SK-N-SH (cell line): ENCODE measurements at regions not wholly inside any gene's neighbourhood (a gene's known extent, or its start where the extent isn't known, plus 50 kb on each side); places are given as distances from the start of the nearest gene placed in this dataset.

ENCODE experiments used
- CTCF ChIA-PET: fragments of 300-600, 350-600 bp; formaldehyde crosslinking; extraction: SDS; loops from one replicate; lab custom pipeline; 2021; lab: Yijun Ruan, JAX
- POLR2A ChIA-PET: fragments of 350-600 bp; sonication (Branson Sonifier 250); formaldehyde crosslinking; extraction: SDS; loops from one replicate; lab custom pipeline; 2020; ENCODE audit warnings: antibody characterized with exemption, inconsistent platforms; lab: Yijun Ruan, JAX
- DNase-seq: peaks from one replicate; pipeline ENCODE4 v3.0.0; 2012
- H2AFZ ChIP-seq: fragments of 200-600 bp; sonication (generic); 2 replicates; pipeline ENCODE4 v1.8.1; 2016; ENCODE audit warnings: antibody characterized with exemption, mild to moderate bottlenecking, low read depth
- H3F3A ChIP-seq: fragments of 200-600 bp; sonication (generic); replicated peaks from 2 replicates; pipeline ENCODE3; 2016; ENCODE audit warnings: antibody characterized with exemption, mild to moderate bottlenecking; ENCODE audit not compliant: insufficient read depth
- H3K27ac ChIP-seq, 2 experiments: fragments of 200-500 bp in 1 of 2; fragments of 200-600 bp in 1 of 2; sonication (Bioruptor generic) in 1 of 2; sonication (generic), shearing (Covaris generic) in 1 of 2; 2 replicates each; pipeline versions ENCODE4 v1.5.1 to v1.6.1; 2014 to 2016; ENCODE audit warnings: low read depth in 2 of 2, inconsistent platforms in 1 of 2, low read length in 1 of 2, mild to moderate bottlenecking in 1 of 2, mixed read lengths in 1 of 2
- H3K27me3 ChIP-seq: fragments of 200-600 bp; sonication (generic), shearing (Covaris generic); 2 replicates; pipeline ENCODE4 v1.6.1; 2016; ENCODE audit warnings: mixed run types; ENCODE audit not compliant: insufficient read depth
- H3K36me3 ChIP-seq, 2 experiments: fragments of 200-500 bp in 1 of 2; fragments of 200-600 bp in 1 of 2; sonication (Bioruptor generic) in 1 of 2; sonication (generic) in 1 of 2; replicated peaks in 1 of 2; 2 replicates each; pipeline versions ENCODE3 to v1.5.1; 2014 to 2016; ENCODE audit warnings: low read length in 1 of 2, mild to moderate bottlenecking in 1 of 2; ENCODE audit not compliant: insufficient read depth in 2 of 2, control insufficient read depth in 1 of 2
- H3K4me1 ChIP-seq, 2 experiments: fragments of 200-500 bp in 1 of 2; fragments of 200-600 bp in 1 of 2; sonication (Bioruptor generic) in 1 of 2; sonication (generic), shearing (Covaris generic) in 1 of 2; 2 replicates each; pipeline versions ENCODE4 v1.5.1 to v1.6.1; 2014 to 2016; ENCODE audit warnings: low read depth in 1 of 2, low read length in 1 of 2, mixed run types in 1 of 2; ENCODE audit not compliant: insufficient read depth in 2 of 2, control insufficient read depth in 1 of 2
- H3K4me2 ChIP-seq: fragments of 200-600 bp; sonication (generic), shearing (Covaris generic); 2 replicates; pipeline ENCODE4 v1.6.1; 2017; ENCODE audit warnings: mixed run types
- H3K4me3 ChIP-seq, 2 experiments: fragments of 200-500 bp in 1 of 2; fragments of 200-600 bp in 1 of 2; sonication (Bioruptor generic) in 1 of 2; sonication (generic), shearing (Covaris generic) in 1 of 2; 2 replicates each; pipeline versions ENCODE4 v1.5.1 to v1.8.1; 2014 to 2016; ENCODE audit warnings: low read depth in 2 of 2, inconsistent platforms in 1 of 2, low read length in 1 of 2, mild to moderate bottlenecking in 1 of 2, mixed read lengths in 1 of 2, moderate library complexity in 1 of 2
- H3K79me2 ChIP-seq: fragments of 200-600 bp; sonication (generic); 2 replicates; pipeline ENCODE4 v1.8.1; 2017; ENCODE audit warnings: mild to moderate bottlenecking; ENCODE audit not compliant: insufficient read depth
- H3K9ac ChIP-seq: fragments of 200-600 bp; sonication (generic); 2 replicates; pipeline ENCODE4 v1.6.1; 2017; ENCODE audit warnings: mixed run types
- H3K9me2 ChIP-seq: fragments of 200-600 bp; sonication (generic); 2 replicates; pipeline ENCODE4 v1.6.1; 2017; ENCODE audit warnings: mixed run types
- H3K9me3 ChIP-seq: fragments of 200-600 bp; sonication (generic); 2 replicates; pipeline ENCODE4 v1.6.1; 2017; ENCODE audit warnings: mixed run types, mild to moderate bottlenecking, moderate library complexity
- H4K20me1 ChIP-seq: fragments of 200-600 bp; sonication (generic); 2 replicates; pipeline ENCODE4 v1.6.1; 2017; ENCODE audit warnings: mild to moderate bottlenecking, mixed run types; ENCODE audit not compliant: insufficient read depth
- ELF1 ChIP-seq: IDR thresholded peaks from 2 replicates; pipeline ENCODE4 v1.4.0; 2012
- EP300 ChIP-seq, 2 experiments: IDR thresholded peaks; 2 replicates each; pipeline versions ENCODE4 v1.4.0 to v1.6.1; 2012; ENCODE audit warnings: borderline replicate concordance in 1 of 2, low read depth in 1 of 2, low read length in 1 of 2
- FOSL2 ChIP-seq: IDR thresholded peaks from 2 replicates; pipeline ENCODE4 v1.4.0; 2012; ENCODE audit warnings: low read depth, mild to moderate bottlenecking, moderate library complexity, borderline replicate concordance
- FOXJ3 ChIP-seq: sonication (generic); formaldehyde crosslinking; IDR thresholded peaks from 2 replicates; pipeline ENCODE4 v1.5.1; 2020; ENCODE audit warnings: mild to moderate bottlenecking, missing genetic modification reagents
- GABPA ChIP-seq: IDR thresholded peaks from 2 replicates; pipeline ENCODE4 v1.4.0; 2012; ENCODE audit warnings: low read depth, mild to moderate bottlenecking
- MEF2A ChIP-seq: IDR thresholded peaks from 2 replicates; pipeline ENCODE4 v1.4.0; 2012; ENCODE audit warnings: low read depth, borderline replicate concordance
- MXI1 ChIP-seq: IDR thresholded peaks from 2 replicates; pipeline ENCODE4 v1.6.1; 2012; ENCODE audit warnings: mild to moderate bottlenecking, low read depth, low read length, improper control_type of control experiment
- NFIC ChIP-seq: IDR thresholded peaks from 2 replicates; pipeline ENCODE4 v1.4.0; 2012; ENCODE audit warnings: borderline replicate concordance
- NRF1 ChIP-seq: IDR thresholded peaks from 2 replicates; pipeline ENCODE4 v1.6.1; 2012; ENCODE audit warnings: low read depth, mild to moderate bottlenecking, low read length
- POLR2AphosphoS5 ChIP-seq: IDR thresholded peaks from 2 replicates; pipeline ENCODE4 v1.6.1; 2012; ENCODE audit warnings: low read depth, low read length
- RAD21 ChIP-seq: IDR thresholded peaks from 2 replicates; pipeline ENCODE4 v1.6.1; 2012; ENCODE audit warnings: mild to moderate bottlenecking, low read length
- RFX5 ChIP-seq: IDR thresholded peaks from 2 replicates; pipeline ENCODE4 v1.6.1; 2012; ENCODE audit warnings: mild to moderate bottlenecking, improper control_type of control experiment, low read length
- SMC3 ChIP-seq: IDR thresholded peaks from 2 replicates; pipeline ENCODE4 v1.6.1; 2012; ENCODE audit warnings: low read depth, low read length, improper control_type of control experiment
- TAF1 ChIP-seq: IDR thresholded peaks from 2 replicates; pipeline ENCODE4 v1.6.1; 2012; ENCODE audit warnings: low read depth, mild to moderate bottlenecking, low read length, moderate library complexity, borderline replicate concordance
- TEAD4 ChIP-seq: IDR thresholded peaks from 2 replicates; pipeline ENCODE4 v1.4.0; 2012; ENCODE audit warnings: mild to moderate bottlenecking, borderline replicate concordance; ENCODE audit not compliant: insufficient read depth
- YY1 ChIP-seq: IDR thresholded peaks from 2 replicates; pipeline ENCODE4 v1.4.0; 2012; ENCODE audit warnings: low read depth, mild to moderate bottlenecking
- WGBS: methylation state at CpG from one replicate; pipeline ENCODE4 v1.1.6; 2017; ENCODE audit warnings: low lambda C conversion rate; 5-methylcytosine and 5-hydroxymethylcytosine counted together
- TF ChIP-seq, protein P1 (sequence below): fragments of 150-350 bp; IDR thresholded peaks from 2 replicates; pipeline ENCODE4 v1.6.1; 2016; ENCODE audit warnings: mild to moderate bottlenecking, low read depth, low read length
- TF ChIP-seq, protein P2 (sequence below): fragments of 150-350 bp; IDR thresholded peaks from 2 replicates; pipeline ENCODE4 v1.6.1; 2017; ENCODE audit warnings: antibody characterized with exemption, low read length, low read depth, borderline replicate concordance
- TF ChIP-seq, protein P3 (sequence below): IDR thresholded peaks from 2 replicates; pipeline ENCODE4 v1.4.0; 2012; ENCODE audit warnings: low read depth, borderline replicate concordance
- TF ChIP-seq, protein P4 (sequence below): IDR thresholded peaks from 2 replicates; pipeline ENCODE4 v1.4.0; 2012; ENCODE audit warnings: low read depth, borderline replicate concordance

DNA sequence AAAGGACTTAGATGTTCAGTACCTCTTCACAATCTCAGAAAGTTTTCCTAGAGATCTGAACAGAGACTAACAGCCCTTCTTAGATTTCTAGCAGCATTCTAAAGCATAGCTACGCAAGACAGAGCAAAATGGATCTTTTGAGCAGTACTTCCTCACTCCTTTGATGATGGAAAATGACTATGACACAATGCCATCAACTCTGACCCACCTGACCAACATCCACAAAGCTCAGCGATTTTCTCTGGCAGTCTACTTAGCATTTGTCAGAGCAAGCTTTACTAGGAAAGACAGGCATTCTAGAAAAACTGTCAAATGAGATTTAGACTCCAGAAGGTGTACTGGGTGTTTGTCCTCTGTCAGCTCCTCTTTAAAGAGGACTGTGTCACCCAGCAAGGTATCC is 180.9 kb upstream of the ACVR2A start:
- Histone ChIP-seq H2AFZ (no peak overlapping the region), H3K4me3 (0 out of 4 replicates have a peak overlapping the region, but pooled peaks of 1 of the 2 experiments have one; percentile 23), H3K36me3 (no peaks in the 10 kb centered on the region), H3F3A (no peaks in the 10 kb centered on the region), H3K4me1 (no peaks in the 10 kb centered on the region), H3K9ac (no peak overlapping the region), H3K4me2 (no peak overlapping the region; the same call in 1 of the 2 replicates), H4K20me1 (no peaks in the 10 kb centered on the region), H3K27me3 (no peaks in the 10 kb centered on the region; the same call in 1 of the 2 replicates), H3K9me3 (no peaks in the 10 kb centered on the region), H3K9me2 (no peaks in the 10 kb centered on the region), H3K27ac (no peak overlapping the region), H3K79me2 (no peaks in the 10 kb centered on the region)
- POLR2A ChIA-PET, result no interaction called here
- CTCF ChIA-PET, result no interaction called here
- no peak for DNase-seq
- no peak for TF ChIP-seq RFX5
- TF ChIP-seq, protein P1, sequence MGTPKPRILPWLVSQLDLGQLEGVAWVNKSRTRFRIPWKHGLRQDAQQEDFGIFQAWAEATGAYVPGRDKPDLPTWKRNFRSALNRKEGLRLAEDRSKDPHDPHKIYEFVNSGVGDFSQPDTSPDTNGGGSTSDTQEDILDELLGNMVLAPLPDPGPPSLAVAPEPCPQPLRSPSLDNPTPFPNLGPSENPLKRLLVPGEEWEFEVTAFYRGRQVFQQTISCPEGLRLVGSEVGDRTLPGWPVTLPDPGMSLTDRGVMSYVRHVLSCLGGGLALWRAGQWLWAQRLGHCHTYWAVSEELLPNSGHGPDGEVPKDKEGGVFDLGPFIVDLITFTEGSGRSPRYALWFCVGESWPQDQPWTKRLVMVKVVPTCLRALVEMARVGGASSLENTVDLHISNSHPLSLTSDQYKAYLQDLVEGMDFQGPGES, result no peak
- TF ChIP-seq, protein P2, sequence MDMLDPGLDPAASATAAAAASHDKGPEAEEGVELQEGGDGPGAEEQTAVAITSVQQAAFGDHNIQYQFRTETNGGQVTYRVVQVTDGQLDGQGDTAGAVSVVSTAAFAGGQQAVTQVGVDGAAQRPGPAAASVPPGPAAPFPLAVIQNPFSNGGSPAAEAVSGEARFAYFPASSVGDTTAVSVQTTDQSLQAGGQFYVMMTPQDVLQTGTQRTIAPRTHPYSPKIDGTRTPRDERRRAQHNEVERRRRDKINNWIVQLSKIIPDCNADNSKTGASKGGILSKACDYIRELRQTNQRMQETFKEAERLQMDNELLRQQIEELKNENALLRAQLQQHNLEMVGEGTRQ, result no peak
- no peak for TF ChIP-seq GABPA
- TF ChIP-seq NFIC, result no peak
- no peak for TF ChIP-seq MEF2A
- TF ChIP-seq TEAD4, result no peak
- TF ChIP-seq TAF1, result no peak
- no peak for TF ChIP-seq SMC3
- no peak for TF ChIP-seq RAD21
- no peak for TF ChIP-seq POLR2AphosphoS5
- TF ChIP-seq NRF1, result no peak
- WGBS, result 0% methylated on average over 2 of the region's 2 CpGs

DNA sequence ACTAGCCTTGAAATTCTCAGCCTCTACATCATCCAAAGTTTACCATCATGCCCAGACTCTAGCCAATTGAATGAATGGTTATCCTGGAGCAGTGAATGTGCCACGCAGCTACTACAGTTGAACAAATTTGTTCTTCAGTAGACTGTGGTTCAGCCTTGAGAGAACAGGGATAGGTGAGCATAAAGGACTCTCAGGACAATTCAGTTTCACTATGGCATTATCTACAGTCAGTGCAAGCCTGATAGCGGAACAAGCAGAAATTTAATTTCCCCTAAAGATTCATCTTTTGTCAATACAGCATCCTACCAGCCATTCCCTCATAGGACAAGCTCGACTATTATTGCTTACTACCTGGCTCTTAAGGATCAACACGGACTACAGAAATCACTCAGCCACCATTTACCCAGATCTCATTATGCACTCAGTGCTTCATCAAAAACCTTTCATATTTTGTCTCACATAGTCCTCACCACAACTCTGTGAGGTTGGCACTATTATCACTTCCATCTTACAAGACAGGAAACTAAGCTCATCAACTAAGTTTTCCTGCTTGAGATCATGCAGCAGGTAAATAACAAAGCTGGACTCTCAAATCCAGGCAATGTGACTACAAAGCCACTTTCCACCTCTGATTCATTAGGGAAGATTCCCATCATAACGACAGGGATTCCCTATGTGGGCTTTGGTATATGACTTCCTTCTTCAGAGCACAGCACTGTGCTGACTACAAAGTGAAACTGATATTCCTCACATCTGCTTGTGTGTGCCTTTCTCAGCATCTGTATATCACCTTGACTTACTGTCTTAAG is 181.5 kb upstream of the ACVR2A start:
- Histone ChIP-seq H3K4me1 (no peaks in the 10 kb centered on the region), H3K4me2 (no peak overlapping the region; the same call in 1 of the 2 replicates), H3K27ac (no peak overlapping the region), H3K79me2 (no peaks in the 10 kb centered on the region), H3F3A (no peaks in the 10 kb centered on the region), H3K36me3 (no peaks in the 10 kb centered on the region), H4K20me1 (no peaks in the 10 kb centered on the region), H3K4me3 (0 out of 4 replicates have a peak overlapping the region, but pooled peaks of 1 of the 2 experiments have one; percentile 23), H3K9me3 (no peaks in the 10 kb centered on the region), H3K9me2 (no peaks in the 10 kb centered on the region), H2AFZ (no peak overlapping the region), H3K27me3 (no peaks in the 10 kb centered on the region; the same call in 1 of the 2 replicates), H3K9ac (no peak overlapping the region)
- POLR2A ChIA-PET, result no interaction called here
- DNase-seq, result no peak
- WGBS, result 7% methylated on average over 5 of the region's 5 CpGs
- CTCF ChIA-PET, result no interaction called here
- TF ChIP-seq, protein P1, result no peak
- TF ChIP-seq TEAD4 (no peak), MXI1 (no peak), MEF2A (no peak), TAF1 (no peak), FOXJ3 (CRISPR knock-in tag) (no peak), YY1 (no peak), ELF1 (no peak), EP300 (IDR thresholded peaks at IDR 0.05; ENCODE audit: borderline replicate concordance in 1 of 2, low read depth in 1 of 2, low read length in 1 of 2) (no peak), FOSL2 (no peak)
- TF ChIP-seq, protein P3, sequence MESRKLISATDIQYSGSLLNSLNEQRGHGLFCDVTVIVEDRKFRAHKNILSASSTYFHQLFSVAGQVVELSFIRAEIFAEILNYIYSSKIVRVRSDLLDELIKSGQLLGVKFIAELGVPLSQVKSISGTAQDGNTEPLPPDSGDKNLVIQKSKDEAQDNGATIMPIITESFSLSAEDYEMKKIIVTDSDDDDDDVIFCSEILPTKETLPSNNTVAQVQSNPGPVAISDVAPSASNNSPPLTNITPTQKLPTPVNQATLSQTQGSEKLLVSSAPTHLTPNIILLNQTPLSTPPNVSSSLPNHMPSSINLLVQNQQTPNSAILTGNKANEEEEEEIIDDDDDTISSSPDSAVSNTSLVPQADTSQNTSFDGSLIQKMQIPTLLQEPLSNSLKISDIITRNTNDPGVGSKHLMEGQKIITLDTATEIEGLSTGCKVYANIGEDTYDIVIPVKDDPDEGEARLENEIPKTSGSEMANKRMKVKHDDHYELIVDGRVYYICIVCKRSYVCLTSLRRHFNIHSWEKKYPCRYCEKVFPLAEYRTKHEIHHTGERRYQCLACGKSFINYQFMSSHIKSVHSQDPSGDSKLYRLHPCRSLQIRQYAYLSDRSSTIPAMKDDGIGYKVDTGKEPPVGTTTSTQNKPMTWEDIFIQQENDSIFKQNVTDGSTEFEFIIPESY, result no peak
- TF ChIP-seq, protein P4, sequence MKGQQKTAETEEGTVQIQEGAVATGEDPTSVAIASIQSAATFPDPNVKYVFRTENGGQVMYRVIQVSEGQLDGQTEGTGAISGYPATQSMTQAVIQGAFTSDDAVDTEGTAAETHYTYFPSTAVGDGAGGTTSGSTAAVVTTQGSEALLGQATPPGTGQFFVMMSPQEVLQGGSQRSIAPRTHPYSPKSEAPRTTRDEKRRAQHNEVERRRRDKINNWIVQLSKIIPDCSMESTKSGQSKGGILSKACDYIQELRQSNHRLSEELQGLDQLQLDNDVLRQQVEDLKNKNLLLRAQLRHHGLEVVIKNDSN, result no peak
